GM18519 (cell line): ENCODE measurements at regions not wholly inside any gene's neighbourhood (a gene's known extent, or its start where the extent isn't known, plus 50 kb on each side); places are given as distances from the start of the nearest gene placed in this dataset.
"Not testable (repeated sequence)": the region's sequence is repeated elsewhere in the genome, so short reads cannot be mapped to it uniquely, and the experiment has no call there.

Source experiments
- ATAC-seq: cut with Tn5 transposase; IDR thresholded peaks from one replicate; pipeline ENCODE4 v1.9.1; 2021; ENCODE audit warnings: mild to moderate bottlenecking, moderate library complexity; ENCODE audit not compliant: unreplicated experiment, low FRiP score

GRCh38 chr1:234853906-234854644, 244.1 kb upstream of the IRF2BP2 start:
- ATAC-seq, result no peak

GRCh38 chr1:234852659-234853058, 242.7 kb upstream of the IRF2BP2 start:
- no peak for ATAC-seq

GRCh38 chr1:234851450-234852438, 241.8 kb upstream of the IRF2BP2 start:
- ATAC-seq, result peak; percentile 40

GRCh38 chr1:234849832-234850231, 239.9 kb upstream of the IRF2BP2 start:
- no peak for ATAC-seq

- no peak for ATAC-seq
Measured at GRCh38 chr1:234848972-234849649, 239.1 kb upstream of the IRF2BP2 start.

- ATAC-seq, result not testable (repeated sequence)
Measured at GRCh38 chr1:234846813-234847212, 236.8 kb upstream of the IRF2BP2 start.

- ATAC-seq, result no peak
Measured at GRCh38 chr1:234845836-234846235, 235.9 kb upstream of the IRF2BP2 start.

- no peak for ATAC-seq
Measured at GRCh38 chr1:234845097-234845660, 235.2 kb upstream of the IRF2BP2 start.

GRCh38 chr1:234844479-234845031, 234.6 kb upstream of the IRF2BP2 start:
- ATAC-seq, result no peak

GRCh38 chr1:234843946-234844345, 234.0 kb upstream of the IRF2BP2 start:
- no peak for ATAC-seq

GRCh38 chr1:234842726-234843641, 233.0 kb upstream of the IRF2BP2 start:
- ATAC-seq, result peak; percentile 68

- no peak for ATAC-seq
Measured at GRCh38 chr1:234841710-234842231, 231.8 kb upstream of the IRF2BP2 start.

- no peak for ATAC-seq
Measured at GRCh38 chr1:234841281-234841680, 231.3 kb upstream of the IRF2BP2 start.

GRCh38 chr1:234840843-234841242, 230.9 kb upstream of the IRF2BP2 start:
- no peak for ATAC-seq

- ATAC-seq, result no peak
Measured at GRCh38 chr1:234840253-234840652, 230.3 kb upstream of the IRF2BP2 start.

GRCh38 chr1:234839663-234840062, 229.7 kb upstream of the IRF2BP2 start:
- ATAC-seq, result no peak

GRCh38 chr1:234838820-234839219, 228.8 kb upstream of the IRF2BP2 start:
- ATAC-seq, result no peak

GRCh38 chr1:234838182-234838581, 228.2 kb upstream of the IRF2BP2 start:
- ATAC-seq, result no peak

- no peak for ATAC-seq
Measured at GRCh38 chr1:234837713-234838112, 227.7 kb upstream of the IRF2BP2 start.
